WTC11 (cell line): ENCODE measurements at regions not wholly inside any gene's neighbourhood (a gene's known extent, or its start where the extent isn't known, plus 50 kb on each side); places are given as distances from the start of the nearest gene placed in this dataset.

Experiments
- TF ChIP-seq, protein P1 (sequence below): fragments of 200-600 bp; IDR thresholded peaks from 2 replicates; pipeline ENCODE4 v1.8.0; 2022; ENCODE audit warnings: antibody characterized with exemption
- TF ChIP-seq, protein P2 (sequence below): sonication (generic); formaldehyde crosslinking; IDR thresholded peaks from 2 replicates; pipeline ENCODE4 v1.8.0; 2022; ENCODE audit warnings: mild to moderate bottlenecking, missing genetic modification reagents

DNA sequence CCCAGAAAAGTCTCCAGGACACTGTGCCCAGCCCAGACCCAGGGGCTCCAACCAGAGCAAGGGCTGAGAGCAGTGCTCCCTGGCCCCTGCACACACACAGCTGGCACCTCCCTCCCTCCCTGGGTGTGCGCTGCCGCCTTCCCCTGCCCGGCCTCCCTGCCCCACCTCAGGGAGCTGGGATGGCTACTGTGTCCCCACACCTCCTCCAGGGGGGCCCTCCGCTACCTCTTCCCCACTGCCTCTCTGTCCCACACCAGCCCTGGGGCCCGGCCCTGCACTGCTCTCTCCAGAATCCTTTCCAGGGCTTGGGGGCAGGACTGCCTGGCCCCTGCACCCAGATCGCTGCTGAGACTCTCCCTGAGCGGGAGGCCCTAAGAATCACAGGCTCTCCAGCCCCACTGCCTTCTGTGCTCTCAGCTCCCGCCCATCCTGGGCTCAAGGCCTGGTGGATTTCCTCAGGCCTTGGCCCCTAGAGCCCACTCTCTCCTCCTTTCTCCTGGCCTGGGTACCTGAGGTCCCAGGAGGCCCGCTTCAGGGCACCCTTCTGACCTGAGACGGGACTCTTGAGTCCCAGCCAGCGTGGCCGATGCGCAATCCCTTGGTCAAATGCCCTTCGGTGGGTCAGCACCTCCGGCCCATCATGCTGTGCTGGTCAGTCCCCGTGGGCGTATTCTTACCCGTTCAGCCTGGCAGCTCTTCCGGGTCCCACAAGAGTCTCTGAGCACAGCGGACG lies 276.8 kb upstream of the HDAC4 start:
- TF ChIP-seq, protein P1, sequence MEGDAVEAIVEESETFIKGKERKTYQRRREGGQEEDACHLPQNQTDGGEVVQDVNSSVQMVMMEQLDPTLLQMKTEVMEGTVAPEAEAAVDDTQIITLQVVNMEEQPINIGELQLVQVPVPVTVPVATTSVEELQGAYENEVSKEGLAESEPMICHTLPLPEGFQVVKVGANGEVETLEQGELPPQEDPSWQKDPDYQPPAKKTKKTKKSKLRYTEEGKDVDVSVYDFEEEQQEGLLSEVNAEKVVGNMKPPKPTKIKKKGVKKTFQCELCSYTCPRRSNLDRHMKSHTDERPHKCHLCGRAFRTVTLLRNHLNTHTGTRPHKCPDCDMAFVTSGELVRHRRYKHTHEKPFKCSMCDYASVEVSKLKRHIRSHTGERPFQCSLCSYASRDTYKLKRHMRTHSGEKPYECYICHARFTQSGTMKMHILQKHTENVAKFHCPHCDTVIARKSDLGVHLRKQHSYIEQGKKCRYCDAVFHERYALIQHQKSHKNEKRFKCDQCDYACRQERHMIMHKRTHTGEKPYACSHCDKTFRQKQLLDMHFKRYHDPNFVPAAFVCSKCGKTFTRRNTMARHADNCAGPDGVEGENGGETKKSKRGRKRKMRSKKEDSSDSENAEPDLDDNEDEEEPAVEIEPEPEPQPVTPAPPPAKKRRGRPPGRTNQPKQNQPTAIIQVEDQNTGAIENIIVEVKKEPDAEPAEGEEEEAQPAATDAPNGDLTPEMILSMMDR, result no peak
- TF ChIP-seq, protein P2, sequence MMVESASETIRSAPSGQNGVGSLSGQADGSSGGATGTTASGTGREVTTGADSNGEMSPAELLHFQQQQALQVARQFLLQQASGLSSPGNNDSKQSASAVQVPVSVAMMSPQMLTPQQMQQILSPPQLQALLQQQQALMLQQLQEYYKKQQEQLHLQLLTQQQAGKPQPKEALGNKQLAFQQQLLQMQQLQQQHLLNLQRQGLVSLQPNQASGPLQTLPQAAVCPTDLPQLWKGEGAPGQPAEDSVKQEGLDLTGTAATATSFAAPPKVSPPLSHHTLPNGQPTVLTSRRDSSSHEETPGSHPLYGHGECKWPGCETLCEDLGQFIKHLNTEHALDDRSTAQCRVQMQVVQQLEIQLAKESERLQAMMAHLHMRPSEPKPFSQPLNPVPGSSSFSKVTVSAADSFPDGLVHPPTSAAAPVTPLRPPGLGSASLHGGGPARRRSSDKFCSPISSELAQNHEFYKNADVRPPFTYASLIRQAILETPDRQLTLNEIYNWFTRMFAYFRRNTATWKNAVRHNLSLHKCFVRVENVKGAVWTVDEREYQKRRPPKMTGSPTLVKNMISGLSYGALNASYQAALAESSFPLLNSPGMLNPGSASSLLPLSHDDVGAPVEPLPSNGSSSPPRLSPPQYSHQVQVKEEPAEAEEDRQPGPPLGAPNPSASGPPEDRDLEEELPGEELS (CRISPR knock-in tag), result no peak
